ENCODE measurements at regions not wholly inside any gene's neighbourhood (a gene's known extent, or its start where the extent isn't known, plus 50 kb on each side); places are given as distances from the start of the nearest gene placed in this dataset.
"Not testable (repeated sequence)": the region's sequence is repeated elsewhere in the genome, so short reads cannot be mapped to it uniquely, and the experiment has no call there.

GRCh38 chr3:162678941-162679340, 1182.3 kb downstream of the OTOL1 start:
- DNase-seq, result no peak

- no peak for DNase-seq
Observed at GRCh38 chr3:162684260-162684659, 1187.7 kb downstream of the OTOL1 start.

GRCh38 chr3:162699291-162699690, 1202.7 kb downstream of the OTOL1 start:
- no peak for DNase-seq

GRCh38 chr3:162701211-162701610, 1204.6 kb downstream of the OTOL1 start:
- DNase-seq, result no peak

- DNase-seq, result no peak
Observed at GRCh38 chr3:162702768-162703385, 1206.3 kb downstream of the OTOL1 start.

GRCh38 chr3:162704238-162704637, 1207.6 kb downstream of the OTOL1 start:
- DNase-seq, result no peak

- no peak for DNase-seq
Observed at GRCh38 chr3:162704799-162705385, 1208.3 kb downstream of the OTOL1 start.

- DNase-seq, result not testable (repeated sequence)
Observed at GRCh38 chr3:162708394-162708793, 1211.8 kb downstream of the OTOL1 start.

- DNase-seq, result not testable (repeated sequence)
Observed at GRCh38 chr3:162708942-162709706, 1212.5 kb downstream of the OTOL1 start.

GRCh38 chr3:162710332-162711112, 1213.9 kb downstream of the OTOL1 start:
- no peak for DNase-seq

- DNase-seq, result not testable (repeated sequence)
Observed at GRCh38 chr3:162717074-162717473, 1220.5 kb downstream of the OTOL1 start.

- DNase-seq, result no peak
Observed at GRCh38 chr3:162718697-162719096, 1222.1 kb downstream of the OTOL1 start.

- peak; percentile 97 for DNase-seq
Observed at GRCh38 chr3:162719684-162720341, 1223.2 kb downstream of the OTOL1 start.

- peak; percentile 25 for DNase-seq
Observed at GRCh38 chr3:162721736-162722135, 1225.1 kb downstream of the OTOL1 start.

GRCh38 chr3:162722337-162722736, 1225.7 kb downstream of the OTOL1 start:
- no peak for DNase-seq

GRCh38 chr3:162722796-162723195, 1226.2 kb downstream of the OTOL1 start:
- not testable (repeated sequence) for DNase-seq

GRCh38 chr3:162729686-162730085, 1233.1 kb downstream of the OTOL1 start:
- peak; percentile 73 for DNase-seq

GRCh38 chr3:162731961-162732360, 1235.4 kb downstream of the OTOL1 start:
- DNase-seq, result not testable (repeated sequence)

GRCh38 chr3:162738784-162739183, 1242.2 kb downstream of the OTOL1 start:
- DNase-seq, result peak; percentile 16

- no peak for DNase-seq
Observed at GRCh38 chr3:162740941-162741596, 1244.5 kb downstream of the OTOL1 start.

GRCh38 chr3:162742159-162742717, 1245.6 kb downstream of the OTOL1 start:
- DNase-seq, result no peak

Measured in fibroblast of skin of back (primary cell).